Karpas-422 (cell line): ENCODE measurements at regions not wholly inside any gene's neighbourhood (a gene's known extent, or its start where the extent isn't known, plus 50 kb on each side); places are given as distances from the start of the nearest gene placed in this dataset.

Experiments
- DNase-seq: peaks from one replicate; pipeline ENCODE4 v3.0.0-alpha.2; 2015
- H2AFZ ChIP-seq: fragments of 200-600 bp; sonication (generic); 2 replicates; pipeline ENCODE4 v1.6.1; 2014; ENCODE audit warnings: antibody characterized with exemption, low read length, mixed read lengths
- H3K27ac ChIP-seq: fragments of 200-600 bp; sonication (generic); 2 replicates; pipeline ENCODE4 v1.5.1; 2014; ENCODE audit warnings: mild to moderate bottlenecking, low read length, moderate library complexity
- H3K27me3 ChIP-seq: fragments of 200-600 bp; sonication (generic); 2 replicates; pipeline ENCODE4 v1.6.1; 2014; ENCODE audit warnings: low read length, mixed read lengths
- H3K36me3 ChIP-seq: fragments of 200-600 bp; sonication (generic); 2 replicates; pipeline ENCODE4 v1.6.1; 2014; ENCODE audit warnings: low read length, mixed read lengths; ENCODE audit not compliant: insufficient read depth
- H3K4me1 ChIP-seq: fragments of 200-600 bp; sonication (generic); 2 replicates; pipeline ENCODE4 v1.6.1; 2014; ENCODE audit warnings: mild to moderate bottlenecking, low read length, mixed read lengths
- H3K4me2 ChIP-seq: fragments of 200-600 bp; sonication (generic); 2 replicates; pipeline ENCODE4 v1.6.1; 2014; ENCODE audit warnings: low read length, low read depth, mild to moderate bottlenecking; ENCODE audit not compliant: poor library complexity, severe bottlenecking
- H3K4me3 ChIP-seq: fragments of 200-600 bp; sonication (generic); 2 replicates; pipeline ENCODE4 v1.5.1; 2014; ENCODE audit warnings: mild to moderate bottlenecking, antibody characterized with exemption, low read length, mixed read lengths
- H3K79me2 ChIP-seq: fragments of 200-600 bp; sonication (generic); 2 replicates; pipeline ENCODE4 v1.6.1; 2014; ENCODE audit warnings: mild to moderate bottlenecking, low read length, mixed read lengths
- H3K9ac ChIP-seq: fragments of 200-600 bp; sonication (generic); 2 replicates; pipeline ENCODE4 v1.6.0; 2014; ENCODE audit warnings: low read length
- H3K9me2 ChIP-seq: fragments of 200-600 bp; sonication (generic), shearing (Covaris generic); replicated peaks from 2 replicates; pipeline ENCODE4 v1.6.0; 2014; ENCODE audit warnings: mild to moderate bottlenecking, low read length, moderate library complexity; ENCODE audit not compliant: insufficient read depth
- H3K9me3 ChIP-seq: fragments of 300-700, 200-600 bp; sonication (generic); 2 replicates; pipeline ENCODE4 v1.6.1; 2014; ENCODE audit warnings: low read length, mixed read lengths
- H4K20me1 ChIP-seq: fragments of 200-600 bp; sonication (generic); 2 replicates; pipeline ENCODE4 v1.6.1; 2014; ENCODE audit warnings: mild to moderate bottlenecking, antibody characterized with exemption, low read length, low read depth; ENCODE audit not compliant: insufficient read depth

DNA sequence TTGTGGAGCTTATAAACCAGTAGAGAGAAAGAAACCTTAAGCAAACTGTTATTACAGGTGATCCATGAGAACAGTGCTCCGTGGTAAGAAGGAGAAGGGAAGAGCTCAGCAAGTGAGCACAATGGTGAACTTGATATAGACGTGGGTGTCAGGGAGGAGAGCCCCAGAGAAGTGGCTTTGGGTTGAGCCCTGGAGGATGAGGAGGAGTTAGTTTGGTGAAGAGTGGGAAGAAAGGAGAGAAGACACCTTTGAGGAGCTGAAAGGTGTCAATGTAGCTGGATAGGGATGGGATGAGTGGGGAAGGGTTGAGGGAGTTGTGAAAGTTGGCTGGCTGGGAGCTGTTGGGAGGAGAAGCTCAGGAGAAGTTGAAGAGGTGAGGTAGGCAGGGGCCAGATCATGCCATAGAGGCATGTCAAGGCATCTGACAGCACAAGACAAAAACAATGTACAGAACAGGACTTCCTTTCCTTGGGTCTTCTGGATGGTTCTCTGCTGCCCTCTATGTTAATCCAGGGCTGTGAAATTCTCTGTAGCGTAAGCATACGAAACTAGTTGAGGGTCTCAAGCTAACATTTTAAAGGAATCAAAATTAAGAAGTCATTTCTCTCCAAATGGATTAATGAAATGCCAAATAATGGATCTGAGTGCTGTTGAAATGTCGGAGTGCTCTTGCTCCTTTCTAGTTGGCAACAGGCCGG, 501.9 kb downstream of the KDM4C start:
- no peaks in the 10 kb centered on the region for H4K20me1 ChIP-seq
- H3K4me3 ChIP-seq = no peak overlapping the region
- H3K4me2 ChIP-seq = no peak overlapping the region
- no peaks in the 10 kb centered on the region for H3K9me3 ChIP-seq
- no peak overlapping the region for H2AFZ ChIP-seq
- no peak overlapping the region for H3K27ac ChIP-seq
- no peak overlapping the region for H3K9ac ChIP-seq
- H3K9me2 ChIP-seq = no peaks in the 10 kb centered on the region
- no peaks in the 10 kb centered on the region for H3K79me2 ChIP-seq
- H3K4me1 ChIP-seq = no peaks in the 10 kb centered on the region
- no peaks in the 10 kb centered on the region for H3K36me3 ChIP-seq
- peak; percentile 43 for DNase-seq
- H3K27me3 ChIP-seq = no peaks in the 10 kb centered on the region

DNA sequence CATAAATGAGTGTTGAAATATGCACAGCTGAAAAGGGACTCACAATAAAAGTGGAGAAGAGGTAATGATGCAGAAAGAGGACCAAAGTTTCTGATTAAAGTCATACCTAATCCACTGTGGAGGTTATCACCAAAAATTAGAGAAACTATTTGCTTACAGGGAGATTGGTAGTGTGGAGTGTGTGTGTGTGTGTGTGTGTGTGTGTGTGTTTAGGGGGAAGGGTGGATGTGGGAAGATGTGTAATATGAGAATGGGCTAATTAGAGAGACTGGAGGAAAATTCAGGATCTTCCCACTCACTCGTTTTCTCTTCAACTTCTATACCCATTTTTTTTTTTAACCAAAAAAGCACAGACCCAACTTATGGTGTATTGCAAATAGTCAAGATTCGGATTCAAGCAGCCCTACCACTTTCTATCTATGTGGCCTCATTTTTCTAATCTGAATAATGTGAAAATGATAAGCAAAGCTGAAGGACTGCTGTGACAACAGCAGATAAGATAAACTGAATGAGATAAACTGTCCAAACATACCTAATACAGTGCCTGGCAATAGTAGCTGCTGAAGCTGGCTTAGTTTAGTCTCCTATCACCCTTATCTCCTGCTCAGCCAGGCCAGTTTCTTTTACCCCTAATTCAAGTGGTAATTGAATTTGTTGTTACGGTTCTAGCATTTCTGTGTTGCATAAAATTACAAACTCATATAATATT, 501.1 kb downstream of the KDM4C start:
- no peak for DNase-seq
- no peaks in the 10 kb centered on the region for H3K9me2 ChIP-seq

DNA sequence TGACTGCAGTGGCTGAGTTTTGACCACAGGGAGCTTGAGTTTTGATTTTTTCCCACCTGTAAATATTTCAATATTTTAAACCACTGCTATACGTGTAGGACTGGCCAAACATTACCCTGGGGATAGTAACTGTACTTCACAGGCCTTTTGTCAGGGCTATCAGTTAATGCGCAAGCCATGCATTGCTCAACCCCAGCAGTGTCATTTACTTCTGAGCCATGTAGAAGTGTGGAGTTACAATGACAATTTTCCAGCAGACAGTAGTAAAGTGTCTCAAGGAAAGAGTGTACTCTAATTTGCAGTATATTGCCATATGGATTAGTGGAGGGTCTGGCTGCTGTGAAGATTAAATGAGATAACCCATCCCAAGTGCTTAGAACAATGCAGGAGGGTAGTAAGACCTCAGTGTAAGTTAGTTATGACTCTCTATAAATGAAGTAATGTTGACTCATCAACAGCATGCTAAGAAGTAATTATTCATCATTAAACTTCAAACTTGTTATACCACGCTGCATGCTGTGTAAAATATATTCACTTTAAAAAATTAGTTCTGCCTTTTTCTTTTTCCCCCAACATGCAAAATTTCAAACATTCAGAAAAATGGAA, 489.2 kb downstream of the KDM4C start:
- Histone ChIP-seq H3K4me2 (no peak overlapping the region), H3K27ac (no peak overlapping the region), H3K4me3 (no peak overlapping the region), H3K27me3 (no peaks in the 10 kb centered on the region), H3K79me2 (no peaks in the 10 kb centered on the region), H3K4me1 (no peaks in the 10 kb centered on the region), H2AFZ (no peak overlapping the region), H3K9me3 (no peaks in the 10 kb centered on the region), H3K9ac (no peak overlapping the region), H3K9me2 (no peaks in the 10 kb centered on the region), H3K36me3 (no peaks in the 10 kb centered on the region), H4K20me1 (no peaks in the 10 kb centered on the region)
- no peak for DNase-seq

More for the DNA sequence above, 501.1 kb downstream of the KDM4C start:
- Histone ChIP-seq H3K9me3 (no peaks in the 10 kb centered on the region), H3K9ac (no peak overlapping the region), H2AFZ (no peak overlapping the region), H3K4me1 (no peaks in the 10 kb centered on the region), H3K4me3 (no peak overlapping the region), H3K27me3 (no peaks in the 10 kb centered on the region), H3K36me3 (no peaks in the 10 kb centered on the region), H4K20me1 (no peaks in the 10 kb centered on the region), H3K79me2 (no peaks in the 10 kb centered on the region), H3K27ac (no peak overlapping the region), H3K4me2 (no peak overlapping the region)

DNA sequence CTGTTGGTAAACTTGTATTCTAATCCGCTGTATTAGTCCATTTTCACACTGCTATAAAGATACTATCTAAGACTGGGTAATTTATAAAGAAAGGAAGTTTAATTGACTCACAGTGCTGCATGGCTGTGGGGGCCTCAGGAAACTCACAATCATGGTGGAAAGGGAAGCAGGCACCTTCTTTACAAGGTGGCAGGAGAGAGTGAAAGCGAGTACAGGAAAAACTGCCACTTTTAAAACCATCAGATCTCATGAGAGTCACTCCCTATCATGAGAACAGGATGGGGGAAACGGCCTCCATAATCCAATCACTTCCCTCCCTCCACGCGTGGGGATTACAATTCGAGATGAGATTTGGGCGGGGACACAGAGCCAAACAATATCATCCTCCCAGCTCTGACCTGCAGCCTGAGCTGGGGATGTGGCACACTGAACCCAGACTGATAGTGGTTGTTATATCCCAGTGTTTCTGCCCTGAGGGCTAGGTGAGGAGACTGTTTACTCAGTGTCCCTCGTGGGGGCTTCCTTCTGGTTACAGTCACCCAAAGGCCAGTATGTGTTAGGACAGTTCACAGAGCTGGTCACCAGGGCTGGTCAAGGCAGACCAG, 488.3 kb downstream of the KDM4C start:
- Histone ChIP-seq H3K9me2 (no peaks in the 10 kb centered on the region), H3K4me1 (no peaks in the 10 kb centered on the region)
- no peak for DNase-seq

DNA sequence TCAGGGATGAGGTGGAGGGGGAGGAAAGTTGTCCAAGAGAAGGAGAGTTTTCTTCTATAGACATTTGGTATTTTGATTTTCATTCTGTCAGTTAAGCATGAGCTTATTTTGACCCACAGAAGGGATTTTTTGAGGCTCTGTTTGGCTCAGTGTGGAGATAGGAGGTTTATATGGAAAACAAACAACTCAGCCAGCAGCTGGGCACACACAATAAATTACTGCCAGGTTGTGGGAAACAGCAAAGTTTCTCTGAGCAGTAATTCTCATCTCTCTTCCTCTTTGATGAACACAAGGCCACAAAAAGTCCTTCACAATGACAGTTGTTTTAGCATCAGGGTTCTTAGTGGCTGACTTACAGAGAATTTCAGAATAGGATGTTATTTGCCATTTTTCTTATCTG, 486.1 kb downstream of the KDM4C start:
- Histone ChIP-seq H3K4me2 (no peak overlapping the region), H3K79me2 (no peaks in the 10 kb centered on the region), H3K27me3 (no peaks in the 10 kb centered on the region), H2AFZ (no peak overlapping the region), H3K9ac (no peak overlapping the region), H3K9me3 (no peaks in the 10 kb centered on the region), H3K27ac (no peak overlapping the region), H4K20me1 (no peaks in the 10 kb centered on the region), H3K36me3 (no peaks in the 10 kb centered on the region), H3K9me2 (no peaks in the 10 kb centered on the region), H3K4me1 (no peaks in the 10 kb centered on the region), H3K4me3 (no peak overlapping the region)
- no peak for DNase-seq

More for the DNA sequence above, 488.3 kb downstream of the KDM4C start:
- Histone ChIP-seq H3K9ac (no peak overlapping the region), H3K27me3 (no peaks in the 10 kb centered on the region), H3K4me2 (no peak overlapping the region), H3K36me3 (no peaks in the 10 kb centered on the region), H3K4me3 (no peak overlapping the region), H3K27ac (no peak overlapping the region), H3K9me3 (no peaks in the 10 kb centered on the region), H3K79me2 (no peaks in the 10 kb centered on the region), H4K20me1 (no peaks in the 10 kb centered on the region), H2AFZ (no peak overlapping the region)

DNA sequence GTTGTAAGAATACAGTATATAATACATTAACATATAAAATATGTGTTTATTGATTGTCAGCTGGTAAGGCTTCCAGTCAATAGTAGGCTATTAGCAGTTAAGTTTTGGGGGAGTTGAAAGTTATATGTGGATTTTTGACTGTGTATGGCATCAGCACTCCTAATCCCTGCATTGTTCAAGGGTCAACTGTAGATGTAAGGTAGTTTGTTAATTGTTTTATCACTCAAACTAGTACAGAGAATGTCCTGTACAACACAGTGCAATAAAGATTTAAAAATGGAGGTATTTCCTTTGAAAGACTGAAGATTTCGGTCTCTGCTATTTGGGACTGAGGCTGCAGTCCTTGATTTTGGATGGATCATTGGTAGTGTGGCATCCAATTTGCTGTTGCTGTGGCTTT, 484.4 kb downstream of the KDM4C start:
- Histone ChIP-seq H3K27me3 (no peaks in the 10 kb centered on the region), H3K36me3 (no peaks in the 10 kb centered on the region), H3K4me3 (no peak overlapping the region), H2AFZ (no peak overlapping the region), H3K9me2 (no peaks in the 10 kb centered on the region), H3K9me3 (no peaks in the 10 kb centered on the region), H3K4me1 (no peaks in the 10 kb centered on the region), H4K20me1 (no peaks in the 10 kb centered on the region), H3K79me2 (no peaks in the 10 kb centered on the region), H3K9ac (no peak overlapping the region), H3K27ac (no peak overlapping the region), H3K4me2 (no peak overlapping the region)
- no peak for DNase-seq

DNA sequence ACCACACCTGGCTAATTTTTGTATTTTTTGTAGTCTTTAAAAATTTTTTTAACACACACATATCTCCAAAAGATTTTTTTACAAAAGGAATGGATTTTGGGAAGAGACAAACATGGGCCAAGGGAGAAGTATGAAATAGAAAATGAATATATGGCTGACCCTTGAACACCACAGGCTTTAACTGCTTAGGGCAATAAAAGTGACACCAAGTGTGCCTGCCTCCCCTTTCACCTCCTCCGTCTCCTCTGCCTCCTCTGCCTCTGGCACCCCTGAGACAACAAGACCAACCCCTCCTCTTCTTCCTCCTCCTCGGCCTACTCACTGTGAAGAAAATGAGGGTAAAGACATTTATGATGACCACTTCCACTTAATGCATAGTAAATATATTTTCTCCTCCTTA, 483.9 kb downstream of the KDM4C start:
- H3K4me1 ChIP-seq = no peaks in the 10 kb centered on the region
- DNase-seq = no peak
- no peak overlapping the region for H3K27ac ChIP-seq
- no peaks in the 10 kb centered on the region for H3K79me2 ChIP-seq
- no peaks in the 10 kb centered on the region for H3K36me3 ChIP-seq
- H3K9ac ChIP-seq = no peak overlapping the region
- H3K27me3 ChIP-seq = no peaks in the 10 kb centered on the region
- H3K4me3 ChIP-seq = no peak overlapping the region
- no peak overlapping the region for H3K4me2 ChIP-seq
- H3K9me3 ChIP-seq = no peaks in the 10 kb centered on the region
- no peaks in the 10 kb centered on the region for H3K9me2 ChIP-seq
- no peak overlapping the region for H2AFZ ChIP-seq
- H4K20me1 ChIP-seq = no peaks in the 10 kb centered on the region

DNA sequence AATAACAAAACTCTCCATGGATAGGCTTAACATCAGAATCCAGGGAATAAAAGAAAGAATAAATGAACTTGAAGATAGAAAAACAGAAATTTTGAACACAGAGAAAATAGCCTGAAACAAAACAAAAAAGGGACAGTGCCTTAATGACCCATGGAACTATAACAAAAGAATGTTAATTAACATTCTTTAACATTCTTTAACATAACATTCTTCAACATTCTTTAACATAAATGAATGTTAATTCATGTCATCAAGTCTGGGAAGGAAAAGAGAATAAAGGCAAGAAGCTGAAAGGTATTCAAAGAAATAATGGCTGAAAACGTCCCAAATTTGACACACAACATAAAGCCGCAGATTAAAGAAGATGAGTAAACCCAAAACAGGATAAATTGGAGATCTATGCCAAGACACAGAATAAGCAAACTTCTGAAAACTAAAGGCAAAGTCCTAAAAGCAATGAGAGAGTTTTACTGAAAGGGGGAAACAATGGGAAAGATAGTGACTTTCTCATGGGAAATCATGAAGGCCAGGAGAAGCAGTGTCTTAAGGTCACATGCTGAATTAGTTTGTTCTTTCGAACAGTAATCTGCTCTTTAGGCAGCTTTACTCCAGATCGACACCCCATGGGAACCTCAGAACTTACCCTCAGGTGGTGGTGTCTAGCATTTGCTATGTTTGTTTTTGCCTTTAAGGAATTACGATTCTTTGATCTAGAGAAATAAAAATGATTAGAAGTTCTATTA, 483.0 kb downstream of the KDM4C start:
- H3K27me3 ChIP-seq = no peaks in the 10 kb centered on the region
- H3K4me2 ChIP-seq = no peak overlapping the region
- no peak overlapping the region for H2AFZ ChIP-seq

More for the DNA sequence above, 483.0 kb downstream of the KDM4C start:
- no peak for DNase-seq
- no peak overlapping the region for H3K9ac ChIP-seq
- no peak overlapping the region for H3K27ac ChIP-seq
- no peaks in the 10 kb centered on the region for H3K36me3 ChIP-seq
- no peaks in the 10 kb centered on the region for H4K20me1 ChIP-seq
- H3K9me3 ChIP-seq = no peaks in the 10 kb centered on the region
- H3K9me2 ChIP-seq = no peaks in the 10 kb centered on the region
- H3K79me2 ChIP-seq = no peaks in the 10 kb centered on the region
- H3K4me1 ChIP-seq = no peaks in the 10 kb centered on the region
- no peak overlapping the region for H3K4me3 ChIP-seq
